Sigmoid colon (tissue), 4 donors: ENCODE measurements at regions not wholly inside any gene's neighbourhood (a gene's known extent, or its start where the extent isn't known, plus 50 kb on each side); places are given as distances from the start of the nearest gene placed in this dataset.

Source experiments
- CTCF ChIP-seq, 4 experiments: fragments of 450-650 bp in 3 of 4; fragments of 200-600 bp in 1 of 4; IDR thresholded peaks; one replicate each; pipeline ENCODE4 v1.5.1; 2016 to 2019; ENCODE audit warnings: antibody characterized with exemption in 4 of 4, mild to moderate bottlenecking in 3 of 4, moderate library complexity in 2 of 4
- EP300 ChIP-seq, 4 donors: sonication (generic); formaldehyde crosslinking; IDR thresholded peaks; one replicate each; pipeline ENCODE4 v1.6.1; 2017; ENCODE audit warnings: antibody characterized with exemption in 4 of 4
- POLR2A ChIP-seq, 2 donors: fragments of 450-650 bp; IDR thresholded peaks; one replicate each; pipeline ENCODE4 v1.6.1; 2016; ENCODE audit warnings: antibody characterized with exemption in 2 of 2, mild to moderate bottlenecking in 2 of 2, moderate library complexity in 2 of 2

GRCh38 chr19:30109565-30109964, 167.5 kb downstream of the URI1 start:
- TF ChIP-seq CTCF (IDR thresholded peaks at IDR 0.05) (no peak), POLR2A (IDR thresholded peaks at IDR 0.05) (no peak), EP300 (IDR thresholded peaks at IDR 0.05) (no peak)
